BLaER1 (cell line): ENCODE measurements at regions not wholly inside any gene's neighbourhood (a gene's known extent, or its start where the extent isn't known, plus 50 kb on each side); places are given as distances from the start of the nearest gene placed in this dataset.
"Not testable (repeated sequence)": the region's sequence is repeated elsewhere in the genome, so short reads cannot be mapped to it uniquely, and the experiment has no call there.

Experiments
- H3K27ac ChIP-seq: shearing (Covaris generic); formaldehyde crosslinking; 2 replicates; pipeline ENCODE4 v1.8.1; 2022
- H3K27me3 ChIP-seq: shearing (Covaris generic); formaldehyde crosslinking; 2 replicates; pipeline ENCODE4 v1.8.1; 2022
- H3K36me3 ChIP-seq: shearing (Covaris generic); formaldehyde crosslinking; 2 replicates; pipeline ENCODE4 v1.8.1; 2022
- H3K4me1 ChIP-seq: shearing (Covaris generic); formaldehyde crosslinking; 2 replicates; pipeline ENCODE4 v1.8.1; 2022
- H3K4me2 ChIP-seq: shearing (Covaris generic); formaldehyde crosslinking; 2 replicates; pipeline ENCODE4 v1.8.1; 2022
- H3K4me3 ChIP-seq: shearing (Covaris generic); formaldehyde crosslinking; 2 replicates; pipeline ENCODE4 v1.8.1; 2022
- H3K9ac ChIP-seq: shearing (Covaris generic); formaldehyde crosslinking; 2 replicates; pipeline ENCODE4 v1.8.1; 2022
- H3K9me3 ChIP-seq: shearing (Covaris generic); formaldehyde crosslinking; 2 replicates; pipeline ENCODE4 v1.8.1; 2022
- H4K20me1 ChIP-seq: shearing (Covaris generic); formaldehyde crosslinking; 2 replicates; pipeline ENCODE4 v1.8.1; 2022
- Cebpa-rat ChIP-seq: shearing (Covaris generic); IDR thresholded peaks from 2 replicates; pipeline ENCODE4 v1.8.1; 2022

GRCh38 chr3:185995352-185995751 is 57.5 kb upstream of the TRA2B start:
- Histone ChIP-seq H4K20me1 (no peaks in the 10 kb centered on the region), H3K36me3 (no peaks in the 10 kb centered on the region), H3K4me3 (no peak overlapping the region), H3K9me3 (no peaks in the 10 kb centered on the region), H3K27me3 (no peaks in the 10 kb centered on the region), H3K27ac (no peak overlapping the region), H3K9ac (no peak overlapping the region), H3K4me2 (no peak overlapping the region), H3K4me1 (peaks cover 20% of the 10 kb centered on the region)
- no peak for TF ChIP-seq Cebpa-rat

GRCh38 chr3:185992831-185993374 is 55.1 kb upstream of the TRA2B start:
- Histone ChIP-seq H3K27me3 (no peaks in the 10 kb centered on the region), H3K9ac (no peak overlapping the region), H3K4me1 (peaks cover 44% of the 10 kb centered on the region), H4K20me1 (no peaks in the 10 kb centered on the region), H3K36me3 (no peaks in the 10 kb centered on the region), H3K4me2 (peak overlapping the region; percentile 43; the same call in 1 of the 2 replicates), H3K4me3 (no peak overlapping the region), H3K27ac (no peak overlapping the region), H3K9me3 (no peaks in the 10 kb centered on the region)
- TF ChIP-seq Cebpa-rat, result no peak

- H3K27ac ChIP-seq, H3K36me3 ChIP-seq, H3K4me2 ChIP-seq, H3K27me3 ChIP-seq, H3K4me3 ChIP-seq, H3K9ac ChIP-seq, H4K20me1 ChIP-seq, H3K9me3 ChIP-seq: not testable (repeated sequence)
- H3K4me1 ChIP-seq, result peaks cover 63% of the 10 kb centered on the region
Observed at GRCh38 chr3:185990995-185991394, 53.2 kb upstream of the TRA2B start.

GRCh38 chr3:185989511-185989910 is 51.7 kb upstream of the TRA2B start:
- Histone ChIP-seq H3K4me1 (peaks cover 78% of the 10 kb centered on the region), H3K9ac (no peak overlapping the region), H3K27me3 (no peaks in the 10 kb centered on the region), H3K27ac (peak overlapping the region; percentile 61), H3K4me2 (peak overlapping the region; percentile 59), H3K36me3 (no peaks in the 10 kb centered on the region), H3K4me3 (no peak overlapping the region), H3K9me3 (no peaks in the 10 kb centered on the region), H4K20me1 (no peaks in the 10 kb centered on the region)
- no peak for TF ChIP-seq Cebpa-rat

- Histone ChIP-seq H3K9me3 (no peaks in the 10 kb centered on the region), H3K27ac (peak overlapping the region; percentile 61), H3K4me3 (no peak overlapping the region; the same call in 1 of the 2 replicates), H4K20me1 (no peaks in the 10 kb centered on the region), H3K4me1 (peaks cover 78% of the 10 kb centered on the region), H3K4me2 (peak overlapping the region; percentile 59), H3K27me3 (no peaks in the 10 kb centered on the region), H3K9ac (no peak overlapping the region), H3K36me3 (no peaks in the 10 kb centered on the region)
- TF ChIP-seq Cebpa-rat, result no peak
Observed at GRCh38 chr3:185988816-185989175, 51.0 kb upstream of the TRA2B start.

- H4K20me1 ChIP-seq, result no peaks in the 10 kb centered on the region
- H3K9ac ChIP-seq, result no peak overlapping the region
- no peaks in the 10 kb centered on the region for H3K9me3 ChIP-seq
- no peak overlapping the region for H3K4me3 ChIP-seq
- no peak for TF ChIP-seq Cebpa-rat
- no peaks in the 10 kb centered on the region for H3K27me3 ChIP-seq
- H3K27ac ChIP-seq, result peak overlapping the region; percentile 61
- peak overlapping the region; percentile 59 for H3K4me2 ChIP-seq
- H3K36me3 ChIP-seq, result no peaks in the 10 kb centered on the region
- H3K4me1 ChIP-seq, result peaks cover 78% of the 10 kb centered on the region
Observed at GRCh38 chr3:185988080-185988815, 50.4 kb upstream of the TRA2B start.
